ENCODE measurements at regions not wholly inside any gene's neighbourhood (a gene's known extent, or its start where the extent isn't known, plus 50 kb on each side); places are given as distances from the start of the nearest gene placed in this dataset.

DNA sequence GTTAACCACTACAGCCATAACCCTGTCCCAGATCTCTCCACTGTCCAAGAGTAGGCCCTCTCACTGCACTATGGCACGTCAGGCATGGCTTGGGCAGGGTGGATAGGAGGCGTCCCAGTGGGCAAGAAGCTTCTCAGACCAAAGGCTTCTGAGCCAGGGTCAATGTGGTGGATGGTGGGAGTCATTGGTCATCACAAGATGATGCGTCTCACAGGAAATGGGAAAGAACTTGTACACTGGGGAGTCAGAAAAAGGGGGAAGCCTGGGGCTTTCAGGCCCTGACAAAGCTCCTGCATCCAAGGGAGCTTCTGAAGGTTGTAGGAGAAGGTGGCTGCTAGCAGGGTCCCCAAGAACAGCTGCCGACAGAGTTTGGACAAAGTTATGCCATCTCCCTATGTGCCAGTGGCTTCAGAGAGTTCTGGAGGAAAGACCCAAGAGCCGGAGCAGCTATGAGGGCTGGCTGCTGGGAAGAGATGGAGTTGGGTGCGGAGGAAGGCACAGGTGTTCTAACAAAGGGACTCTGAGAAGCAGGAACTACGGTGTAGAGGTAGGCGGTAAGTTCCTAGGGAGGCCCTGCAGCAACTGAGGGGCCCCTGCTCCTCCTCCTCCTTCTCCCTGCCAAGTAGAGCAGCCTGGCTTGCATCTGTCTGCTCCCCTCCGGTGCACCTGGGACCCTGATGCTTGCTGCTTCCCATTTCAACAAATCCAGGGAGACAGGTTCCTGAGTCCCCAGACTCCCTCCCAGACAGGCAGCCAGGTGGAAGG, 81.1 kb downstream of the ARL6IP4 start:
- TF ChIP-seq CTCF (IDR thresholded peaks at IDR 0.05) (no peak), MAX (IDR thresholded peaks at IDR 0.05) (no peak), POLR2A (IDR thresholded peaks at IDR 0.05; ENCODE audit: low read length) (no peak), SMC3 (IDR thresholded peaks at IDR 0.05) (no peak), BHLHE40 (IDR thresholded peaks at IDR 0.05; ENCODE audit: low read depth, low read length) (no peak), MYC (IDR thresholded peaks at IDR 0.05; ENCODE audit: borderline replicate concordance, low read length) (no peak)

Data from A549 (cell line).